Posterior vena cava (tissue), 2 donors: ENCODE measurements at regions not wholly inside any gene's neighbourhood (a gene's known extent, or its start where the extent isn't known, plus 50 kb on each side); places are given as distances from the start of the nearest gene placed in this dataset.

Experiments used
- DNase-seq: peaks from one replicate; pipeline ENCODE4 v3.0.0-alpha.2; 2020; ENCODE audit warnings: low spot score
- intact Hi-C, 2 donors: fragments of 100-400 bp; cut with DNase I; formaldehyde crosslinking; loops; one replicate each; pipeline versions ENCODE4 v1.14.1 to v1.14.2; 2022 to 2023
- donor health status: DM: yes; HTN: yes; CAD: no.
- donor health status: DM: yes; HTN: yes; CAD: no.

GRCh38 chr10:24132741-24133140, 76.2 kb upstream of the KIAA1217 start:
- DNase-seq, result no peak
- intact Hi-C loops, result no loop called here

- DNase-seq, result no peak
- intact Hi-C loops, result no loop called here
Observed at GRCh38 chr10:24133835-24134234, 75.1 kb upstream of the KIAA1217 start.

GRCh38 chr10:24136070-24136469, 72.9 kb upstream of the KIAA1217 start:
- DNase-seq, result no peak
- intact Hi-C loops, result no loop called here

GRCh38 chr10:24147321-24147720, 61.6 kb upstream of the KIAA1217 start:
- DNase-seq, result no peak
- intact Hi-C loops, result no loop called here

GRCh38 chr10:24149640-24150039, 59.3 kb upstream of the KIAA1217 start:
- DNase-seq, result no peak
- intact Hi-C loops, result no loop called here

- intact Hi-C loops, result no loop called here
- no peak for DNase-seq
Observed at GRCh38 chr10:24150853-24151252, 58.1 kb upstream of the KIAA1217 start.

GRCh38 chr10:24152270-24152669, 56.7 kb upstream of the KIAA1217 start:
- intact Hi-C loops, result no loop called here
- DNase-seq, result no peak

GRCh38 chr10:24153031-24153430, 55.9 kb upstream of the KIAA1217 start:
- DNase-seq, result no peak
- intact Hi-C loops, result no loop called here

- intact Hi-C loops, result no loop called here
- DNase-seq, result no peak
Observed at GRCh38 chr10:24153537-24153936, 55.4 kb upstream of the KIAA1217 start.

- no peak for DNase-seq
- intact Hi-C loops, result no loop called here
Observed at GRCh38 chr10:24156686-24157085, 52.3 kb upstream of the KIAA1217 start.

GRCh38 chr10:24157567-24157966, 51.4 kb upstream of the KIAA1217 start:
- DNase-seq, result no peak
- intact Hi-C loops, result no loop called here
